K562 (cell line): ENCODE measurements at regions not wholly inside any gene's neighbourhood (a gene's known extent, or its start where the extent isn't known, plus 50 kb on each side); places are given as distances from the start of the nearest gene placed in this dataset.

ENCODE experiments used
- CBX1 ChIP-seq: sonication (generic); IDR thresholded peaks from 2 replicates; pipeline ENCODE4 v1.6.1; 2016; ENCODE audit warnings: antibody characterized with exemption, low read depth, mild to moderate bottlenecking
- CTCF ChIP-seq, 3 experiments: IDR thresholded peaks in 2 of 3; conservative IDR thresholded peaks in 1 of 3; 2 replicates each; pipeline ENCODE4 v1.5.1; 2011 to 2012; ENCODE audit warnings: low read length in 3 of 3, mild to moderate bottlenecking in 3 of 3, control low read depth in 2 of 3, improper control_type of control experiment in 1 of 3, inconsistent platforms in 1 of 3, low read depth in 1 of 3, mixed read lengths in 1 of 3, moderate library complexity in 1 of 3; ENCODE audit not compliant: insufficient read depth in 2 of 3
- DMBX1 ChIP-seq: fragments of 250-450 bp; sonication (Bioruptor Pico); IDR thresholded peaks from 2 replicates; pipeline ENCODE4 v1.8.0; 2022; ENCODE audit warnings: inconsistent platforms, mild to moderate bottlenecking, moderate library complexity, borderline replicate concordance
- E2F4 ChIP-seq: sonication (generic); formaldehyde crosslinking; IDR thresholded peaks from 2 replicates; pipeline ENCODE4 v1.8.0; 2022; ENCODE audit warnings: mild to moderate bottlenecking, low read depth, missing genetic modification reagents
- ETS1 ChIP-seq: conservative IDR thresholded peaks from 2 replicates; pipeline ENCODE4 v1.6.1; 2011; ENCODE audit warnings: low read depth, mild to moderate bottlenecking, low read length; ENCODE audit not compliant: control insufficient read depth
- GABPB1 ChIP-seq: sonication (generic); formaldehyde crosslinking; IDR thresholded peaks from 2 replicates; pipeline ENCODE4 v1.8.0; 2022; ENCODE audit warnings: mild to moderate bottlenecking, missing genetic modification reagents
- RBM39 ChIP-seq: fragments of 200-400 bp; formaldehyde crosslinking; optimal IDR thresholded peaks from 2 replicates; pipeline ENCODE3; 2018; ENCODE audit warnings: low read depth, low read length
- TARDBP ChIP-seq: fragments of 450-650 bp; IDR thresholded peaks from 2 replicates; pipeline ENCODE4 v1.6.1; 2016
- TFAP4 ChIP-seq: sonication (generic); formaldehyde crosslinking; IDR thresholded peaks from 2 replicates; pipeline ENCODE4 v1.8.0; 2022; ENCODE audit warnings: missing genetic modification reagents, mild to moderate bottlenecking, moderate library complexity, borderline replicate concordance
- ZBTB33 ChIP-seq: sonication (generic); formaldehyde crosslinking; IDR thresholded peaks from 2 replicates; pipeline ENCODE4 v1.8.1; 2023; ENCODE audit warnings: mild to moderate bottlenecking, missing genetic modification reagents
- ZNF24 ChIP-seq: fragments of 450-650 bp; IDR thresholded peaks from 2 replicates; pipeline ENCODE4 v1.6.1; 2016
- ZNF274 ChIP-seq: IDR thresholded peaks from 2 replicates; pipeline ENCODE4 v1.6.1; 2011; ENCODE audit warnings: low read depth, mild to moderate bottlenecking, low read length, moderate library complexity, borderline replicate concordance
- ZNF384 ChIP-seq: IDR thresholded peaks from 2 replicates; pipeline ENCODE4 v1.6.1; 2012; ENCODE audit warnings: low read depth, low read length, improper control_type of control experiment

- TF ChIP-seq TARDBP = no peak
- no peak for TF ChIP-seq ZNF384
- no peak for TF ChIP-seq TFAP4 (CRISPR knock-in tag)
- no peak for TF ChIP-seq ETS1
- TF ChIP-seq GABPB1 (CRISPR knock-in tag) = no peak
- TF ChIP-seq ZBTB33 (CRISPR knock-in tag) = no peak
- no peak for TF ChIP-seq CBX1
- no peak for TF ChIP-seq DMBX1 (CRISPR knock-in tag)
- TF ChIP-seq ZNF274 = no peak
- no peak for TF ChIP-seq ZNF24
- no peak for TF ChIP-seq CTCF (IDR thresholded peaks at IDR 0.05 in 2 of 3, conservative IDR thresholded peaks at IDR 0.05 in 1 of 3; ENCODE audit: insufficient read depth in 2 of 3, low read depth in 1 of 3, low read length in 3 of 3)
- no peak for TF ChIP-seq RBM39
- TF ChIP-seq E2F4 (CRISPR knock-in tag) = no peak
Observed at GRCh38 chr2:114027437-114027836, 137.5 kb downstream of the ACTR3 start.
